CD8-positive, alpha-beta memory T cell (primary cell): ENCODE measurements at regions not wholly inside any gene's neighbourhood (a gene's known extent, or its start where the extent isn't known, plus 50 kb on each side); places are given as distances from the start of the nearest gene placed in this dataset.
"Not testable (repeated sequence)": the region's sequence is repeated elsewhere in the genome, so short reads cannot be mapped to it uniquely, and the experiment has no call there.

Source experiments
- CTCF ChIA-PET: fragments of 350-600 bp; sonication (Branson Sonifier 250); formaldehyde crosslinking; loops from one replicate; lab custom pipeline; 2021; ENCODE audit warnings: antibody characterized with exemption; lab: Charles Lee
- POLR2A ChIA-PET: fragments of 350-600 bp; sonication (Branson Sonifier 250); formaldehyde crosslinking; loops from one replicate; lab custom pipeline; 2021; ENCODE audit warnings: antibody characterized with exemption; lab: Charles Lee
- DNase-seq, 5 donors: peaks; one replicate each; pipeline versions ENCODE4 v3.0.0 to v3.0.0-alpha.2; 2020 to 2022; ENCODE audit warnings: mixed read lengths in 1 of 5
- H3K27ac ChIP-seq: one replicate; pipeline ENCODE4 v1.7.0; 2013; ENCODE audit warnings: low read depth, mild to moderate bottlenecking, low read length, moderate library complexity
- H3K27me3 ChIP-seq: 2 replicates; pipeline ENCODE4 v1.7.0; 2013; ENCODE audit warnings: low read length, mild to moderate bottlenecking; ENCODE audit not compliant: insufficient read depth, poor library complexity, severe bottlenecking
- H3K36me3 ChIP-seq: 2 replicates; pipeline ENCODE4 v1.7.0; 2013; ENCODE audit warnings: mild to moderate bottlenecking, low read length, moderate library complexity; ENCODE audit not compliant: insufficient read depth
- H3K4me1 ChIP-seq: 2 replicates; pipeline ENCODE4 v1.7.0; 2013; ENCODE audit warnings: mild to moderate bottlenecking, low read length, moderate library complexity; ENCODE audit not compliant: insufficient read depth
- H3K4me3 ChIP-seq: 2 replicates; pipeline ENCODE4 v1.7.0; 2013; ENCODE audit warnings: mild to moderate bottlenecking, low read length
- H3K9me3 ChIP-seq: 2 replicates; pipeline ENCODE4 v1.7.0; 2013; ENCODE audit warnings: mild to moderate bottlenecking, low read length
- H3K27ac Mint-ChIP-seq, 8 donors: one replicate each; pipeline ENCODE4 v1.8.0; 2020 to 2021; ENCODE audit warnings: mixed read lengths in 8 of 8, mild to moderate bottlenecking in 6 of 8, inconsistent platforms in 3 of 8, moderate library complexity in 3 of 8
- H3K27me3 Mint-ChIP-seq, 2 donors: one replicate each; pipeline ENCODE4 v1.8.0; 2020 to 2021; ENCODE audit warnings: mixed read lengths in 2 of 2, mild to moderate bottlenecking in 1 of 2, moderate library complexity in 1 of 2
- H3K36me3 Mint-ChIP-seq, 3 donors: one replicate each; pipeline ENCODE4 v1.8.0; 2020 to 2021; ENCODE audit warnings: mixed read lengths in 3 of 3, inconsistent platforms in 1 of 3, mild to moderate bottlenecking in 1 of 3
- H3K4me1 Mint-ChIP-seq, 3 donors: one replicate each; pipeline ENCODE4 v1.8.0; 2020 to 2021; ENCODE audit warnings: mixed read lengths in 3 of 3, inconsistent platforms in 1 of 3, mild to moderate bottlenecking in 1 of 3
- H3K4me3 Mint-ChIP-seq, 7 donors: one replicate each; pipeline ENCODE4 v1.8.0; 2020 to 2021; ENCODE audit warnings: mixed read lengths in 7 of 7, mild to moderate bottlenecking in 6 of 7, moderate library complexity in 4 of 7, inconsistent platforms in 2 of 7
- H3K9me3 Mint-ChIP-seq, 5 donors: one replicate each; pipeline ENCODE4 v1.8.0; 2020 to 2022; ENCODE audit warnings: mixed read lengths in 5 of 5, mild to moderate bottlenecking in 3 of 5, moderate library complexity in 2 of 5, inconsistent platforms in 1 of 5

- Histone ChIP-seq H3K36me3 (no peaks in the 10 kb centered on the region), H3K4me1 (no peaks in the 10 kb centered on the region), H3K27ac (no peak overlapping the region), H3K9me3 (no peaks in the 10 kb centered on the region), H3K27me3 (no peaks in the 10 kb centered on the region), H3K4me3 (no peak overlapping the region)
- no peak overlapping the region for H3K4me3 Mint-ChIP-seq
- peaks cover under 1 to 19% of the 10 kb centered on the region in 2 donors for H3K27me3 Mint-ChIP-seq
- no peak for DNase-seq
- H3K36me3 Mint-ChIP-seq: no peaks in the 10 kb centered on the region
- CTCF ChIA-PET: interaction anchor here (0.7 kb wide), 1 partner anchor 18 kb away, joined by 3 read pairs; no protein-coding TSS in a partner anchor
- H3K4me1 Mint-ChIP-seq: no peaks in the 10 kb centered on the region
- POLR2A ChIA-PET: no interaction called here
- H3K9me3 Mint-ChIP-seq: no peaks in the 10 kb centered on the region
- no peak overlapping the region for H3K27ac Mint-ChIP-seq
Observed at GRCh38 chr5:102663749-102664530, 91.2 kb upstream of the PAM start.

GRCh38 chr5:102664616-102665335, 90.3 kb upstream of the PAM start:
- H3K9me3 ChIP-seq: no peaks in the 10 kb centered on the region
- no peaks in the 10 kb centered on the region for H3K36me3 ChIP-seq
- no peak overlapping the region for H3K4me3 ChIP-seq
- H3K27ac ChIP-seq: no peak overlapping the region
- ChIA-PET CTCF (no interaction called here), POLR2A (no interaction called here)
- DNase-seq: no peak
- no peaks in the 10 kb centered on the region for H3K27me3 ChIP-seq
- H3K27me3 Mint-ChIP-seq: peaks cover 4 to 22% of the 10 kb centered on the region in 2 donors
- no peaks in the 10 kb centered on the region for H3K4me1 ChIP-seq
- H3K4me1 Mint-ChIP-seq: no peaks in the 10 kb centered on the region
- no peak overlapping the region for H3K27ac Mint-ChIP-seq
- no peak overlapping the region for H3K4me3 Mint-ChIP-seq
- H3K36me3 Mint-ChIP-seq: no peaks in the 10 kb centered on the region
- H3K9me3 Mint-ChIP-seq: no peaks in the 10 kb centered on the region

DNA sequence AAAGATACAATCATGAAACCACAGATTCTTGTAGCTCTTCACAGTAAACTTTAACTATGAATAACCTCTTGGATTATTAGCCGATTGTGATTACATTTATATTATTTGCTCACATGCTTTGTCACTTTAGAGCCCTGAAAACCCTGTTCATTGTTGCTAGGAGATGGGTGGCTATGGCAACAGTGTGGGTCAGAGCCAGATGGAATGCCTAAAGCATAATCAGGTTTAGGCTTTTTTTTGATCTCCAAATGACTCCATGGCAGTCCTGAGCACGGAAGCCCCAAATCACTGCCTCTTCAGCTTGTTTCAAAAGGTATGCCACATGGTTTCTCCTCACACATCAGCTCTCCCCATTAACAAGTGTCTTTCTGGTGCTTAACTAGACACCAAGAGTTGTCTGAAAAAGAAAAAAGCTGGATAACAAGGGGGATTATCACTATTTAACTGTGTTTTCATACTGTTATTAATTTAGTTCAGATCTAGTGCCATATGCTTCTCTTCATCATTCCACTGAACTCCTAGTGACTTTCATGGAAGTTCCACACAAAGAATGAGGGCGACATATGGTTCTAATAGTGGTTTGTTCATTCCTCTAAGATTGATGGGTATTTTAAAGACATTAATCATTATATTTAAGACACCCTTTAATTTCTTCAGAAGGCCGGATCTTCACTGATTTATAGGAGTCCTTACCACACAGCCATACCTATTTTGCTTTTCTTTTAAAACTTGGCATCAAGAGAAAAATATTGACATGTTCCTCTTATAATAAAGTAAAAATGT, 88.8 kb upstream of the PAM start:
- Histone ChIP-seq H3K27me3 (no peaks in the 10 kb centered on the region), H3K4me3 (no peak overlapping the region), H3K27ac (no peak overlapping the region), H3K36me3 (no peaks in the 10 kb centered on the region), H3K9me3 (no peaks in the 10 kb centered on the region), H3K4me1 (no peaks in the 10 kb centered on the region)
- ChIA-PET CTCF (interaction anchor here (1.1 kb wide), 1 partner anchor 15 kb away, joined by 3 read pairs; no protein-coding TSS in a partner anchor), POLR2A (no interaction called here)
- Mint-ChIP-seq H3K36me3 (no peaks in the 10 kb centered on the region), H3K27me3 (peaks cover 7 to 29% of the 10 kb centered on the region in 2 donors), H3K27ac (no peak overlapping the region), H3K4me1 (no peaks in the 10 kb centered on the region), H3K9me3 (no peaks in the 10 kb centered on the region), H3K4me3 (no peak overlapping the region)
- no peak for DNase-seq

DNA sequence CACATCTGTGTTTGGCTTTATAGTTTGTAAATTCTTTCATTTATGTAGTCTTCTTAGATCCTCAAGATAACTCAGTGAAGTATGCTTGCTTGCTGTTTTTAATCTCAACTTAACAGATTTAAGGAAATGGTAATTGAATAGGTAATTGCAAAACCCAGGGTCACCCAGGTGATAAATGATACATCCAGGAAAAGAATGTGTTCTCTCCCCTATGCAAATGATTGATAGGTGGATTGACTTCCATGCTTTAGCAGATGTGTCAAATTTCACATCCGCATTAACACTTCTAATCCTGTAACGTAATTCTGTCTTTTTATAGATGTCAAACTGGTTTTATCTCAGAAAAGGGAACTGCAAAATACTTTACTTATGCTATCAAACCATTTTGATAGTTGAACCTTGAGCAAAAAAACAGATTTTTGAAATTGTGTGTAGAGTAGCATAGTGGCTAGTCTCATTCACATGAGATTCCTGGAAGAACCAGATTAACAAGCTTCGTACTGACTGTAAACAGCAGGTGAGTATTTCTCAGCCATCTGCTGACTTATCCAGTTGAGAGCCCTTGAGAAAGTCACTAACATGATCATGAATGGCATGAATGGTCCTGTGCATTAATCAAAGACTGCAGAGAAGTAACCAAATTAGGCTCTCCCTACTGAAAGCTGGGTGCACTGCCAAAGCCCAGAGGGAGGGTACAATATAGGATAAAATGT, 86.7 kb upstream of the PAM start:
- ChIA-PET CTCF (no interaction called here), POLR2A (no interaction called here)
- H3K36me3 ChIP-seq: no peaks in the 10 kb centered on the region
- no peak for DNase-seq
- Mint-ChIP-seq H3K27ac (no peak overlapping the region), H3K36me3 (no peaks in the 10 kb centered on the region), H3K9me3 (no peaks in the 10 kb centered on the region), H3K27me3 (peaks cover 7 to 31% of the 10 kb centered on the region in 2 donors), H3K4me3 (no peak overlapping the region), H3K4me1 (no peaks in the 10 kb centered on the region)
- H3K4me1 ChIP-seq: no peaks in the 10 kb centered on the region
- no peaks in the 10 kb centered on the region for H3K27me3 ChIP-seq
- H3K9me3 ChIP-seq: no peaks in the 10 kb centered on the region
- no peak overlapping the region for H3K27ac ChIP-seq
- H3K4me3 ChIP-seq: no peak overlapping the region

- H3K4me1 ChIP-seq: no peaks in the 10 kb centered on the region
- H3K27ac ChIP-seq: no peak overlapping the region
- H3K9me3 ChIP-seq: no peaks in the 10 kb centered on the region
- Mint-ChIP-seq H3K36me3 (no peaks in the 10 kb centered on the region), H3K4me3 (no peak overlapping the region), H3K9me3 (no peaks in the 10 kb centered on the region), H3K27me3 (peaks cover 7 to 31% of the 10 kb centered on the region in 2 donors), H3K27ac (no peak overlapping the region), H3K4me1 (no peaks in the 10 kb centered on the region)
- no peaks in the 10 kb centered on the region for H3K36me3 ChIP-seq
- POLR2A ChIA-PET: no interaction called here
- CTCF ChIA-PET: no interaction called here
- H3K27me3 ChIP-seq: no peaks in the 10 kb centered on the region
- DNase-seq: no peak
- H3K4me3 ChIP-seq: no peak overlapping the region
Observed at GRCh38 chr5:102670224-102670836, 84.8 kb upstream of the PAM start.

DNA sequence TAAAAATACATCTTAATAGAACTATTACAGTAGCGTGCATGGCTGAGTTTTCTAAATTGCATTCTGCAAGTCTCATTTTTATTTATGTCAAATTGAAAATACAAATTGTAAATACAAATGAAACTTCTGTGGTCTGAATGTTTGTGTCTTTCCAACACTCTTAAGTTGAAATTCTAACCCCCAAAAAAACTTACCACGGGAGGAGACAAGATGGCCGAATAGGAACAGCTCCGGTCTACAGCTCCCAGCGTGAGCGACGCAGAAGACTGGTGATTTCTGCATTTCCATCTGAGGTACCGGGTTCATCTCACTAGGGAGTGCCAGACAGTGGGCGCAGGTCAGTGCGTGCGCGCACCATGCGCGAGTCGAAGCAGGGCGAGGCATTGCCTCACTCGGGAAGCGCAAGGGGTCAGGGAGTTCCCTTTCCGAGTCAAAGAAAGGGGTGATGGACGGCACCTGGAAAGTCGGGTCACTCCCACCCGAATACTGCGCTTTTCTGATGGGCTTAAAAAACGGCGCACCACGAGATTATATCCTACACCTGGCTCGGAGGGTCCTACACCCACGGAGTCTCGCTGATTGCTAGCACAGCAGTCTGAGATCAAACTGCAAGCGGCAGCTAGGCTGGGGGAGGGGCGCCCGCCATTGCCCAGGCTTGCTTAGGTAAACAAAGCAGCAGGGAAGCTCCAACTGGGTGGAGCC, 83.9 kb upstream of the PAM start:
- POLR2A ChIA-PET, H3K27ac ChIP-seq, H3K36me3 ChIP-seq, H3K36me3 Mint-ChIP-seq, H3K9me3 Mint-ChIP-seq, H3K4me1 ChIP-seq, H3K4me1 Mint-ChIP-seq, H3K27ac Mint-ChIP-seq, H3K4me3 ChIP-seq, H3K4me3 Mint-ChIP-seq, H3K27me3 ChIP-seq, H3K9me3 ChIP-seq, DNase-seq, CTCF ChIA-PET: not testable (repeated sequence)
- peaks cover 7 to 31% of the 10 kb centered on the region in 2 donors for H3K27me3 Mint-ChIP-seq

- DNase-seq: no peak
- Histone ChIP-seq H3K27ac (no peak overlapping the region), H3K36me3 (no peaks in the 10 kb centered on the region), H3K9me3 (no peaks in the 10 kb centered on the region), H3K4me3 (no peak overlapping the region), H3K27me3 (no peaks in the 10 kb centered on the region), H3K4me1 (no peaks in the 10 kb centered on the region)
- Mint-ChIP-seq H3K9me3 (no peaks in the 10 kb centered on the region), H3K27ac (no peak overlapping the region), H3K27me3 (peaks cover 0 to 3% of the 10 kb centered on the region in 2 donors), H3K4me3 (no peak overlapping the region), H3K36me3 (no peaks in the 10 kb centered on the region), H3K4me1 (no peaks in the 10 kb centered on the region)
- ChIA-PET POLR2A (no interaction called here), CTCF (no interaction called here)
Observed at GRCh38 chr5:102678267-102679058, 76.6 kb upstream of the PAM start.
